ENCODE measurements at regions not wholly inside any gene's neighbourhood (a gene's known extent, or its start where the extent isn't known, plus 50 kb on each side); places are given as distances from the start of the nearest gene placed in this dataset.

DNA sequence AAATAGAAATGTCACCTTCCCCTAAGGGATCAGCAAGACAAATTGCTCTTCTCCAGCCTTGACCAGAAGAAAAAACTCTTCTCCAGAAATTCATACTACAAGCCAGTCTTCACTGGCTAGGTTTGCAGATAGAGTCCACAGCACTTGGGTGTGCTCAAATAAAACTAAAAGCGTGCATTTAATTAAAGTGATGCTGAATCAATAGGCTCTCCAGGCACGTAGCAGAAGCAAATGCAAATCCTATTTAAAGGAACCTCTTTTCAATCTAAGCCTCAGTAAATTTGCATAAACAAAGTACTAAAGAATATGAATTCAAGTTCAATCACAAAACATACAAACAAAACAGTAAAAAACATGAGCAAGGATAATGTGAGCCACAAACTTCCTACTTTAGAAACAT lies 744.4 kb upstream of the FANCL start:
- TF ChIP-seq POLR2A (IDR thresholded peaks at IDR 0.05; ENCODE audit: control extremely low read depth in 1 of 2, low read depth in 2 of 2, low read length in 2 of 2) (no peak), PHF8 (conservative IDR thresholded peaks at IDR 0.05; ENCODE audit: low read depth, low read length) (no peak), RAD21 (IDR thresholded peaks at IDR 0.05 in 1 of 2, conservative IDR thresholded peaks at IDR 0.05 in 1 of 2; ENCODE audit: low read depth in 2 of 2, low read length in 2 of 2) (no peak), CEBPB (IDR thresholded peaks at IDR 0.05; ENCODE audit: low read depth, low read length) (no peak)
- TF ChIP-seq, protein P1, sequence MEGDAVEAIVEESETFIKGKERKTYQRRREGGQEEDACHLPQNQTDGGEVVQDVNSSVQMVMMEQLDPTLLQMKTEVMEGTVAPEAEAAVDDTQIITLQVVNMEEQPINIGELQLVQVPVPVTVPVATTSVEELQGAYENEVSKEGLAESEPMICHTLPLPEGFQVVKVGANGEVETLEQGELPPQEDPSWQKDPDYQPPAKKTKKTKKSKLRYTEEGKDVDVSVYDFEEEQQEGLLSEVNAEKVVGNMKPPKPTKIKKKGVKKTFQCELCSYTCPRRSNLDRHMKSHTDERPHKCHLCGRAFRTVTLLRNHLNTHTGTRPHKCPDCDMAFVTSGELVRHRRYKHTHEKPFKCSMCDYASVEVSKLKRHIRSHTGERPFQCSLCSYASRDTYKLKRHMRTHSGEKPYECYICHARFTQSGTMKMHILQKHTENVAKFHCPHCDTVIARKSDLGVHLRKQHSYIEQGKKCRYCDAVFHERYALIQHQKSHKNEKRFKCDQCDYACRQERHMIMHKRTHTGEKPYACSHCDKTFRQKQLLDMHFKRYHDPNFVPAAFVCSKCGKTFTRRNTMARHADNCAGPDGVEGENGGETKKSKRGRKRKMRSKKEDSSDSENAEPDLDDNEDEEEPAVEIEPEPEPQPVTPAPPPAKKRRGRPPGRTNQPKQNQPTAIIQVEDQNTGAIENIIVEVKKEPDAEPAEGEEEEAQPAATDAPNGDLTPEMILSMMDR (IDR thresholded peaks at IDR 0.05; ENCODE audit: control extremely low read depth in 1 of 3, insufficient read depth in 1 of 3, low read depth in 1 of 3, low read length in 3 of 3) = no peak
